HAP-1 (cell line): ENCODE measurements at regions not wholly inside any gene's neighbourhood (a gene's known extent, or its start where the extent isn't known, plus 50 kb on each side); places are given as distances from the start of the nearest gene placed in this dataset.

Experiments
- DNase-seq, 2 experiments: peaks; one replicate each; pipeline ENCODE4 v3.0.0-alpha.2; 2016 to 2020; ENCODE audit warnings: low spot score in 2 of 2
- H3K27me3 ChIP-seq: fragments of 250-450 bp; sonication (Bioruptor Pico); 2 replicates; pipeline ENCODE4 v1.5.1; 2020; ENCODE audit warnings: low read depth, mild to moderate bottlenecking, moderate library complexity
- H3K36me3 ChIP-seq: fragments of 250-450 bp; sonication (Bioruptor Pico); replicated peaks from 2 replicates; pipeline ENCODE4 v1.5.1; 2020; ENCODE audit warnings: mild to moderate bottlenecking
- H3K4me1 ChIP-seq: fragments of 250-450 bp; sonication (Bioruptor Pico); 2 replicates; pipeline ENCODE4 v1.5.1; 2020; ENCODE audit warnings: mild to moderate bottlenecking
- H3K4me3 ChIP-seq: fragments of 250-450 bp; sonication (Bioruptor Pico); 2 replicates; pipeline ENCODE4 v1.5.1; 2020; ENCODE audit warnings: mild to moderate bottlenecking, moderate library complexity
- H3K9me3 ChIP-seq: fragments of 250-450 bp; sonication (Bioruptor Pico); 2 replicates; pipeline ENCODE4 v1.5.1; 2020; ENCODE audit warnings: mild to moderate bottlenecking, moderate library complexity
- in situ Hi-C: fragments of 300-500 bp; cut with MboI; formaldehyde crosslinking; loops from 3 replicates; pipeline ENCODE4 v1.14.3; 2020; ENCODE audit warnings: low sequenced_read_pairs, inconsistent platforms, mixed read lengths

GRCh38 chr15:91620229-91620628 is 233.3 kb upstream of the SLCO3A1 start:
- Histone ChIP-seq H3K9me3 (no peaks in the 10 kb centered on the region), H3K4me1 (peaks cover 9% of the 10 kb centered on the region; the same call in 1 of the 2 replicates), H3K4me3 (no peak overlapping the region), H3K36me3 (no peaks in the 10 kb centered on the region), H3K27me3 (no peaks in the 10 kb centered on the region)
- no peak for DNase-seq
- in situ Hi-C loops = no loop called here

GRCh38 chr15:91622235-91622634 is 231.3 kb upstream of the SLCO3A1 start:
- H3K4me3 ChIP-seq = no peak overlapping the region
- no peaks in the 10 kb centered on the region for H3K27me3 ChIP-seq
- DNase-seq = no peak
- H3K36me3 ChIP-seq = no peaks in the 10 kb centered on the region
- in situ Hi-C loops = no loop called here
- peaks cover 9% of the 10 kb centered on the region; the same call in 1 of the 2 replicates for H3K4me1 ChIP-seq
- H3K9me3 ChIP-seq = no peaks in the 10 kb centered on the region

- peaks cover 9% of the 10 kb centered on the region; the same call in 1 of the 2 replicates for H3K4me1 ChIP-seq
- H3K4me3 ChIP-seq = no peak overlapping the region
- peak in 1 of 2 experiments; percentile 67 for DNase-seq
- in situ Hi-C loops = no loop called here
- H3K27me3 ChIP-seq = no peaks in the 10 kb centered on the region
- H3K9me3 ChIP-seq = no peaks in the 10 kb centered on the region
- H3K36me3 ChIP-seq = no peaks in the 10 kb centered on the region
Observed at GRCh38 chr15:91622711-91623342, 230.7 kb upstream of the SLCO3A1 start.

GRCh38 chr15:91624353-91624968 is 229.0 kb upstream of the SLCO3A1 start:
- H3K4me1 ChIP-seq = peaks cover 9% of the 10 kb centered on the region; the same call in 1 of the 2 replicates
- in situ Hi-C loops = no loop called here
- no peaks in the 10 kb centered on the region for H3K9me3 ChIP-seq
- H3K27me3 ChIP-seq = no peaks in the 10 kb centered on the region
- no peak overlapping the region for H3K4me3 ChIP-seq
- DNase-seq = no peak
- no peaks in the 10 kb centered on the region for H3K36me3 ChIP-seq

GRCh38 chr15:91625506-91625905 is 228.0 kb upstream of the SLCO3A1 start:
- Histone ChIP-seq H3K4me3 (no peak overlapping the region), H3K36me3 (no peaks in the 10 kb centered on the region), H3K4me1 (peaks cover 9% of the 10 kb centered on the region; the same call in 1 of the 2 replicates), H3K27me3 (no peaks in the 10 kb centered on the region), H3K9me3 (no peaks in the 10 kb centered on the region)
- no peak for DNase-seq
- in situ Hi-C loops = no loop called here

- Histone ChIP-seq H3K9me3 (no peaks in the 10 kb centered on the region), H3K36me3 (no peaks in the 10 kb centered on the region), H3K4me1 (peaks cover 5% of the 10 kb centered on the region; the same call in 1 of the 2 replicates), H3K4me3 (no peak overlapping the region), H3K27me3 (no peaks in the 10 kb centered on the region)
- in situ Hi-C loops = no loop called here
- no peak for DNase-seq
Observed at GRCh38 chr15:91627473-91628278, 225.8 kb upstream of the SLCO3A1 start.

- H3K9me3 ChIP-seq = no peaks in the 10 kb centered on the region
- no peak for DNase-seq
- no peaks in the 10 kb centered on the region for H3K27me3 ChIP-seq
- in situ Hi-C loops = no loop called here
- H3K4me3 ChIP-seq = no peak overlapping the region
- H3K4me1 ChIP-seq = no peaks in the 10 kb centered on the region
- no peaks in the 10 kb centered on the region for H3K36me3 ChIP-seq
Observed at GRCh38 chr15:91630090-91630489, 223.4 kb upstream of the SLCO3A1 start.

- no peaks in the 10 kb centered on the region for H3K9me3 ChIP-seq
- in situ Hi-C loops = no loop called here
- no peak overlapping the region for H3K4me3 ChIP-seq
- DNase-seq = no peak
- H3K36me3 ChIP-seq = no peaks in the 10 kb centered on the region
- H3K27me3 ChIP-seq = no peaks in the 10 kb centered on the region
- no peaks in the 10 kb centered on the region for H3K4me1 ChIP-seq
Observed at GRCh38 chr15:91632176-91632575, 221.3 kb upstream of the SLCO3A1 start.

- Histone ChIP-seq H3K36me3 (no peaks in the 10 kb centered on the region), H3K9me3 (peaks cover 3% of the 10 kb centered on the region), H3K27me3 (no peaks in the 10 kb centered on the region), H3K4me1 (no peaks in the 10 kb centered on the region), H3K4me3 (no peak overlapping the region)
- in situ Hi-C loops = no loop called here
- DNase-seq = no peak
Observed at GRCh38 chr15:91632981-91633380, 220.5 kb upstream of the SLCO3A1 start.

GRCh38 chr15:91634179-91634578 is 219.3 kb upstream of the SLCO3A1 start:
- Histone ChIP-seq H3K4me3 (no peak overlapping the region), H3K36me3 (no peaks in the 10 kb centered on the region)
- in situ Hi-C loops = no loop called here

GRCh38 chr15:91635080-91635479 is 218.4 kb upstream of the SLCO3A1 start:
- H3K27me3 ChIP-seq = no peaks in the 10 kb centered on the region

More at GRCh38 chr15:91634179-91634578, 219.3 kb upstream of the SLCO3A1 start:
- no peaks in the 10 kb centered on the region for H3K4me1 ChIP-seq
- peaks cover 6% of the 10 kb centered on the region for H3K9me3 ChIP-seq
- no peaks in the 10 kb centered on the region for H3K27me3 ChIP-seq
- DNase-seq = no peak

GRCh38 chr15:91635641-91636040 is 217.9 kb upstream of the SLCO3A1 start:
- DNase-seq = no peak
- Histone ChIP-seq H3K36me3 (no peaks in the 10 kb centered on the region), H3K9me3 (peaks cover 6% of the 10 kb centered on the region), H3K27me3 (no peaks in the 10 kb centered on the region), H3K4me1 (no peaks in the 10 kb centered on the region), H3K4me3 (no peak overlapping the region)
- in situ Hi-C loops = no loop called here

More at GRCh38 chr15:91635080-91635479, 218.4 kb upstream of the SLCO3A1 start:
- no peaks in the 10 kb centered on the region for H3K36me3 ChIP-seq
- H3K4me3 ChIP-seq = no peak overlapping the region
- peaks cover 6% of the 10 kb centered on the region for H3K9me3 ChIP-seq
- DNase-seq = no peak
- no peaks in the 10 kb centered on the region for H3K4me1 ChIP-seq
- in situ Hi-C loops = no loop called here

GRCh38 chr15:91649016-91649415 is 204.5 kb upstream of the SLCO3A1 start:
- in situ Hi-C loops = no loop called here
- no peaks in the 10 kb centered on the region for H3K27me3 ChIP-seq
- H3K9me3 ChIP-seq = no peaks in the 10 kb centered on the region
- H3K36me3 ChIP-seq = no peaks in the 10 kb centered on the region
- no peak for DNase-seq
- H3K4me3 ChIP-seq = no peak overlapping the region
- H3K4me1 ChIP-seq = no peaks in the 10 kb centered on the region

GRCh38 chr15:91649831-91650321 is 203.6 kb upstream of the SLCO3A1 start:
- no peaks in the 10 kb centered on the region for H3K27me3 ChIP-seq
- H3K36me3 ChIP-seq = no peaks in the 10 kb centered on the region
- no peaks in the 10 kb centered on the region for H3K4me1 ChIP-seq
- DNase-seq = no peak
- no peaks in the 10 kb centered on the region for H3K9me3 ChIP-seq
- in situ Hi-C loops = no loop called here
- no peak overlapping the region for H3K4me3 ChIP-seq
